Mesodermal cell (in vitro differentiated cells): ENCODE measurements at regions not wholly inside any gene's neighbourhood (a gene's known extent, or its start where the extent isn't known, plus 50 kb on each side); places are given as distances from the start of the nearest gene placed in this dataset.

Experiments
- H3K27ac ChIP-seq: 2 replicates; pipeline ENCODE4 v1.7.0; 2013; ENCODE audit warnings: mild to moderate bottlenecking, low read depth, low read length, moderate library complexity; ENCODE audit not compliant: severe bottlenecking
- H3K36me3 ChIP-seq: 2 replicates; pipeline ENCODE4 v1.7.1; 2013; ENCODE audit warnings: mild to moderate bottlenecking, low read length, moderate library complexity; ENCODE audit not compliant: control insufficient read depth, insufficient read depth
- H3K4me1 ChIP-seq: one replicate; pipeline ENCODE4 v1.7.1; 2013; ENCODE audit warnings: mild to moderate bottlenecking, low read length; ENCODE audit not compliant: insufficient read depth, control insufficient read depth, poor library complexity, severe bottlenecking
- H3K4me3 ChIP-seq: 2 replicates; pipeline ENCODE4 v1.7.0; 2013; ENCODE audit warnings: low read length, control low read depth, mild to moderate bottlenecking; ENCODE audit not compliant: insufficient read depth, poor library complexity, severe bottlenecking; ENCODE audit errors: extremely low read depth
- H3K9me3 ChIP-seq: 2 replicates; pipeline ENCODE4 v1.7.1; 2013; ENCODE audit warnings: mild to moderate bottlenecking, low read length, moderate library complexity; ENCODE audit not compliant: control insufficient read depth
- WGBS, 2 experiments: methylation state at CpG; one replicate each; pipeline ENCODE4 v1.1.5; 2013; ENCODE audit warnings: missing lambda C conversion rate in 2 of 2; ENCODE audit not compliant: insufficient coverage in 2 of 2; 5-methylcytosine and 5-hydroxymethylcytosine counted together

GRCh38 chr2:183522489-183523266 lies 398.4 kb downstream of the NUP35 start:
- 80% methylated on average over 1 of the region's 2 CpGs; no CpG with 5 or more reads in 1 of the 2 experiments for WGBS, 2 experiments
- no peaks in the 10 kb centered on the region for H3K4me1 ChIP-seq
- H3K9me3 ChIP-seq: no peaks in the 10 kb centered on the region

GRCh38 chr2:183530333-183530901 lies 406.2 kb downstream of the NUP35 start:
- Histone ChIP-seq H3K9me3 (no peaks in the 10 kb centered on the region), H3K4me3 (no peak overlapping the region), H3K27ac (no peak overlapping the region), H3K36me3 (no peaks in the 10 kb centered on the region), H3K4me1 (no peaks in the 10 kb centered on the region)
- WGBS, 2 experiments: no CpG with 5 or more reads among the region's 5 CpGs

More at GRCh38 chr2:183522489-183523266, 398.4 kb downstream of the NUP35 start:
- H3K27ac ChIP-seq: no peak overlapping the region
- no peaks in the 10 kb centered on the region for H3K36me3 ChIP-seq
- H3K4me3 ChIP-seq: no peak overlapping the region

GRCh38 chr2:183532514-183532913 lies 408.3 kb downstream of the NUP35 start:
- no peak overlapping the region for H3K27ac ChIP-seq
- no peaks in the 10 kb centered on the region for H3K36me3 ChIP-seq
- no peak overlapping the region for H3K4me3 ChIP-seq
- no peaks in the 10 kb centered on the region for H3K4me1 ChIP-seq
- 14 to 20% methylated on average over 1 of the region's 3 CpGs for WGBS, 2 experiments
- H3K9me3 ChIP-seq: no peaks in the 10 kb centered on the region

GRCh38 chr2:183533021-183533420 lies 408.8 kb downstream of the NUP35 start:
- no peaks in the 10 kb centered on the region for H3K4me1 ChIP-seq
- H3K36me3 ChIP-seq: no peaks in the 10 kb centered on the region
- H3K4me3 ChIP-seq: no peak overlapping the region
- WGBS, 2 experiments: 60 to 80% methylated on average over 1 to 2 of the region's 2 CpGs
- H3K9me3 ChIP-seq: no peaks in the 10 kb centered on the region
- no peak overlapping the region for H3K27ac ChIP-seq

GRCh38 chr2:183536290-183536689 lies 412.0 kb downstream of the NUP35 start:
- H3K27ac ChIP-seq: no peak overlapping the region
- H3K4me3 ChIP-seq: no peak overlapping the region
- H3K36me3 ChIP-seq: no peaks in the 10 kb centered on the region
- no peaks in the 10 kb centered on the region for H3K4me1 ChIP-seq
- H3K9me3 ChIP-seq: no peaks in the 10 kb centered on the region
- WGBS, 2 experiments: 83 to 100% methylated on average over 1 of the region's 3 CpGs

- Histone ChIP-seq H3K9me3 (no peaks in the 10 kb centered on the region), H3K4me3 (no peak overlapping the region), H3K36me3 (no peaks in the 10 kb centered on the region), H3K27ac (no peak overlapping the region), H3K4me1 (no peaks in the 10 kb centered on the region)
- WGBS, 2 experiments: no CpG with 5 or more reads among the region's 3 CpGs
Observed at GRCh38 chr2:183536714-183537113, 412.5 kb downstream of the NUP35 start.

- H3K4me1 ChIP-seq: no peaks in the 10 kb centered on the region
- no peaks in the 10 kb centered on the region for H3K9me3 ChIP-seq
- WGBS, 2 experiments: 80 to 81% methylated on average over 3 to 5 of the region's 6 CpGs
- no peaks in the 10 kb centered on the region for H3K36me3 ChIP-seq
- H3K4me3 ChIP-seq: no peak overlapping the region
- H3K27ac ChIP-seq: no peak overlapping the region
Observed at GRCh38 chr2:183541766-183542165, 417.5 kb downstream of the NUP35 start.

- no peaks in the 10 kb centered on the region for H3K36me3 ChIP-seq
- H3K4me3 ChIP-seq: no peak overlapping the region
- WGBS, 2 experiments: 80 to 88% methylated on average over 1 to 2 of the region's 3 CpGs
- no peak overlapping the region for H3K27ac ChIP-seq
- no peaks in the 10 kb centered on the region for H3K9me3 ChIP-seq
- H3K4me1 ChIP-seq: no peaks in the 10 kb centered on the region
Observed at GRCh38 chr2:183542606-183543005, 418.4 kb downstream of the NUP35 start.

- H3K4me1 ChIP-seq: no peaks in the 10 kb centered on the region
- H3K27ac ChIP-seq: no peak overlapping the region
- H3K4me3 ChIP-seq: no peak overlapping the region
- no peaks in the 10 kb centered on the region for H3K9me3 ChIP-seq
- H3K36me3 ChIP-seq: no peaks in the 10 kb centered on the region
- 96 to 100% methylated on average over 4 to 5 of the region's 5 CpGs for WGBS, 2 experiments
Observed at GRCh38 chr2:183543222-183543621, 419.0 kb downstream of the NUP35 start.

GRCh38 chr2:183543731-183544130 lies 419.5 kb downstream of the NUP35 start:
- 67 to 100% methylated on average over 2 to 3 of the region's 7 CpGs for WGBS, 2 experiments
- no peaks in the 10 kb centered on the region for H3K9me3 ChIP-seq
- no peaks in the 10 kb centered on the region for H3K4me1 ChIP-seq
- H3K4me3 ChIP-seq: no peak overlapping the region
- no peaks in the 10 kb centered on the region for H3K36me3 ChIP-seq
- H3K27ac ChIP-seq: no peak overlapping the region
